ENCODE measurements at regions not wholly inside any gene's neighbourhood (a gene's known extent, or its start where the extent isn't known, plus 50 kb on each side); places are given as distances from the start of the nearest gene placed in this dataset.
"Not testable (repeated sequence)": the region's sequence is repeated elsewhere in the genome, so short reads cannot be mapped to it uniquely, and the experiment has no call there.

- not testable (repeated sequence) for TF ChIP-seq CTCF, EP300, POLR2A (IDR thresholded peaks at IDR 0.05)
Observed at GRCh38 chr2:123805746-123806145, 219.3 kb upstream of the CNTNAP5 start.

Measured in ovary (tissue), 3 donors.